Activated CD4-positive, CD25-positive, alpha-beta regulatory T cell (primary cell): ENCODE measurements at regions not wholly inside any gene's neighbourhood (a gene's known extent, or its start where the extent isn't known, plus 50 kb on each side); places are given as distances from the start of the nearest gene placed in this dataset.
"Not testable (repeated sequence)": the region's sequence is repeated elsewhere in the genome, so short reads cannot be mapped to it uniquely, and the experiment has no call there.

Experiments
- DNase-seq, 4 experiments: peaks; one replicate each; lab custom pipeline; 2025; lab: John Stamatoyannopoulos, UW

- DNase-seq, result not testable (repeated sequence)
These were observed 50.6 kb upstream of the MYL10 start for GRCh38 chr7:101679653-101680173.

GRCh38 chr7:101680406-101681145 is 51.5 kb upstream of the MYL10 start:
- no peak for DNase-seq

- no peak for DNase-seq
These were observed 52.3 kb upstream of the MYL10 start for GRCh38 chr7:101681170-101682007.

GRCh38 chr7:101684983-101685330 is 55.9 kb upstream of the MYL10 start:
- no peak for DNase-seq

- no peak for DNase-seq
These were observed 56.9 kb upstream of the MYL10 start for GRCh38 chr7:101686030-101686429.

GRCh38 chr7:101687081-101687480 is 58.0 kb upstream of the MYL10 start:
- DNase-seq, result no peak

- no peak for DNase-seq
These were observed 58.7 kb upstream of the MYL10 start for GRCh38 chr7:101687791-101688182.

- peak; percentile 54 to 82 (median 76) for DNase-seq
These were observed 59.2 kb upstream of the MYL10 start for GRCh38 chr7:101688183-101688831.

GRCh38 chr7:101688995-101689907 is 60.2 kb upstream of the MYL10 start:
- no peak for DNase-seq

GRCh38 chr7:101690061-101690460 is 61.0 kb upstream of the MYL10 start:
- DNase-seq, result no peak

- DNase-seq, result no peak
These were observed 62.8 kb upstream of the MYL10 start for GRCh38 chr7:101691822-101692384.

GRCh38 chr7:101693498-101694091 is 64.5 kb upstream of the MYL10 start:
- no peak for DNase-seq

GRCh38 chr7:101698964-101699363 is 69.9 kb upstream of the MYL10 start:
- DNase-seq, result no peak

GRCh38 chr7:101699399-101699798 is 70.3 kb upstream of the MYL10 start:
- no peak for DNase-seq

- DNase-seq, result no peak
These were observed 71.1 kb upstream of the MYL10 start for GRCh38 chr7:101699881-101700823.

- DNase-seq, result no peak
These were observed 72.2 kb upstream of the MYL10 start for GRCh38 chr7:101701153-101701794.

GRCh38 chr7:101702362-101702850 is 73.3 kb upstream of the MYL10 start:
- DNase-seq, result no peak

GRCh38 chr7:101705331-101705730 is 76.2 kb upstream of the MYL10 start:
- DNase-seq, result no peak

- DNase-seq, result no peak
These were observed 78.5 kb upstream of the MYL10 start for GRCh38 chr7:101707587-101707986.
